Activated T-helper 1 cell treated with anti-CD3 and anti-CD28 coated beads, Interleukin-2, amount 50 U/mL, for 16 hours (primary cell): ENCODE measurements at regions not wholly inside any gene's neighbourhood (a gene's known extent, or its start where the extent isn't known, plus 50 kb on each side); places are given as distances from the start of the nearest gene placed in this dataset.
A peak's percentile ranks its signal among the peaks of the same experiment; 100 is the strongest.
"Not testable (repeated sequence)": the region's sequence is repeated elsewhere in the genome, so short reads cannot be mapped to it uniquely, and the experiment has no call there.

Experiments
- DNase-seq, 2 donors: peaks; one replicate each; pipeline ENCODE4 v3.0.0-alpha.2; 2020; ENCODE audit warnings: low read depth in 1 of 2, low spot score in 1 of 2

- not testable (repeated sequence) for DNase-seq
Observed at GRCh38 chr1:66424530-66424929, 109.4 kb upstream of the SGIP1 start.

- no peak for DNase-seq
Observed at GRCh38 chr1:66426239-66426853, 107.6 kb upstream of the SGIP1 start.

GRCh38 chr1:66430815-66431214 is 103.1 kb upstream of the SGIP1 start:
- DNase-seq: not testable (repeated sequence)

DNA sequence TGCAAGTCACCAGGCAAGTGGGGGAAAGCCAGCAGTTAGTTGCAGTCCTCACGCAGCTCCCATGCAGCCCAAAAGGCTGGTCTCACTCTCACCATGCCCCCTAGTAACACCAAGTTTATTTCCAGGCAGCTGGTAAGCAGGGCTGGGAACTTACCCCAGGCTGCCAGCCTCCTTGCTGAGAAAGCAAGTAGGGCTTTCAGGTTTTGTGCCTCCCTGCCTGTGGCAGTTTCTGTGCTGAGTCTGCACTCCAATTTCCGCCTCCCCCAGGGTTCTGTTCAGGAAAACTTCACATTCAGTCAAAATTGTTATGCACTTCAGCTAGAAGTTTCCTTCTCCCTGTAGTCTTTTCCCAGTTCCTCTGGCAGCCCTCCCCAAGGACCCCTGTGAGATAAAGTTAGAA is 102.0 kb upstream of the SGIP1 start:
- DNase-seq: no peak

DNA sequence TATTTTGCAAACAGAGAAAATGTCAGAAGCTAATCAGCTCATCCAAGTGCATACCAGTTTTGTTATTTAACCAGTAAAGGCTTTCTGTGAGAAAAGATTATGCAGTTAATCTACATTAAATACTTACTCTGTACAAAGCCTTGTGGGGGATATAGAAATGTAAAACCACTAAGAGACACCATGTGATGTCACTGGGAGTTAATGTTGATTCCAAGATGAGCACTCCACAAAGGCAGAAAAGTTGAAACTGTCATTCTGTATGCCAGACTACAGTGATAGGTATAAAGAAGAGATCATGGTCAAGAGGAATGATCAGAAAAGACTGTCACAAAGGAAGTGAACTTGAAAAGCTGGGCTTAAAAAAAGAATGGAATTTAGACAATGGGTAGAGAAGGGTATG is 100.3 kb upstream of the SGIP1 start:
- no peak for DNase-seq

DNA sequence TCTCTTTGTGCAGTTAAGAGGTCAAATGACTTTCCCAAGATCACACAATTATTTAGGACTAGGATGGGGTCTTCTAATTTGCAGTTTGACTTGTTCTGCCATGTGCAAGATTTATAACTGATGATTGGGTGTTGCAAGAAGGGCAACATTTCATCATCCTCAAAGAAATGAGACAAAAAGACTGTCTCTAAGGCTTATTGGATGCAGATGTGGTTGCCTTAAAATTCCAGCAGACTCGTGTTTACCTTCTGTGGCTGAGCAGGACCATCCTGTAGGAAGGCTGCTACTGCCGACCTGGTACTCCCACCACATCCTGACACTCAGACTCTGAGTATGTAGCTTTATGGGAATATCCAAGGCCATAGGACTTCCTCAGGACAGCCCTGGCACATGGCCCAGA is 99.9 kb upstream of the SGIP1 start:
- DNase-seq: no peak

GRCh38 chr1:66435541-66435940 is 98.4 kb upstream of the SGIP1 start:
- no peak for DNase-seq

DNA sequence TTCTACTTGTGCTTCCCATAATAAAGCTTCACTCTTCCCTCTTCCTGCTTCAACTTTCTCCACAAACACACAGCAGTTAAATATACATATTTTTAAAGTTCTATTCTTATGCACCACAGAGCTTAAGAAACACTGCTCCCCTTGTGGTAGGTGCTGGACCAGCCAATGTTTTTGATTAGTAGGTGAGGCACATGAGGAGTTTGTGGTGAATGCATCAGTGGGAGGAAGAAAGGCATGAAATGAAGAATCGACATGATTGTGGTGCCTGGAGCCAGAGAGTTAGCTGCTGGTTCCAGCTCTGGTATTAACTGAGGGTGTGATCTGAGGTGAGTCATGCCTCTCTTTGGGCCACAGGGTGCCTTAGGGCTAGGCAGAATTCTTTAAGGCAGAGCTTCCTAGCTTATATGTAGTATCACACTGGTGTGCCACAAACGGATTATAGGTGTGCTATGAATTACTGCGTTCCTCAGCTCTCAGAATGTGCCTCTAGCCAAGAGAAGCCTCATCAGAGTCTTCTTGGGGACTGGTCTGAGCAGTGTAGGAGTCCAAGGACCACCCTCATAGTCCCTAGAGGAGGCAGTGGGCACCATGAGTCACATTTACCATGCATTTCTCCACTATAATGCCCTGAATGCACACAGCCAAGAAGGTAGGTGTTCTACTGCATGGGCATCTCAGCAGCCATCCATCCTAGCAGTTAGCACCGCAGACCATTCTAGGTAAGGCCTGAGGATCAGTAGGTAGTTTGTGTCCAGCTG is 97.4 kb upstream of the SGIP1 start:
- DNase-seq: peak in 1 of 2 donors; percentile 31

DNA sequence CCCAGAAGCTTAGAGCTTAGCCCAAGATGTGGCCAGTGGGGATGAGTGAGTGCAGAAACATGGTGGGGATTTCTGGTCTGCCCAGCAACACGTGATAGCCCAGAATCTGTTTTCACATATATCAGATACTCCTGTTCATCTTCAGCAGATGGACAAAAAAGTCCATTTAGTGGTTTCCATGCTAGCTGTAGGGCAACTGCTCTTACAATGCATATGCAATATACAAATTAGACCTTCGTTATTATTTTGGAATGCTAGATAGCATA is 96.9 kb upstream of the SGIP1 start:
- no peak for DNase-seq

GRCh38 chr1:66438062-66438461 is 95.9 kb upstream of the SGIP1 start:
- no peak for DNase-seq

DNA sequence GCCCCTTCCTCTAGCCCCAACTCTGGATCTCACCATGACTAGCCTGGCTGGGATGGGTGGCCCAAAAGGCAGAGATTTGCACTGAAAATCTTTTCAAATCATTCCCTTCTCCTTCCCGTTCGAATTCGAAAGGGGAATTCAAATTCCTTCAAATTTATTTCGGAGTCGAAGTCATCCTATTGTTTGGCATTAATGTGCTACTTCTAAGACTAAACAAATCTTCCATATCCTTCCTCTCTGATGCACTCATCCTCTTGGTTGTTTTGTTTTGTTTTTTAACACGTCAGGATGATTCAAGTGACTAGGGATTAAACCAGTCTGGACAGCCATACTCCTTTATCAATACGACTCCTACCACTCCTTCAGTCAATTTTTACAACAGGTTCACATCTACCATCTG is 95.5 kb upstream of the SGIP1 start:
- no peak for DNase-seq

DNA sequence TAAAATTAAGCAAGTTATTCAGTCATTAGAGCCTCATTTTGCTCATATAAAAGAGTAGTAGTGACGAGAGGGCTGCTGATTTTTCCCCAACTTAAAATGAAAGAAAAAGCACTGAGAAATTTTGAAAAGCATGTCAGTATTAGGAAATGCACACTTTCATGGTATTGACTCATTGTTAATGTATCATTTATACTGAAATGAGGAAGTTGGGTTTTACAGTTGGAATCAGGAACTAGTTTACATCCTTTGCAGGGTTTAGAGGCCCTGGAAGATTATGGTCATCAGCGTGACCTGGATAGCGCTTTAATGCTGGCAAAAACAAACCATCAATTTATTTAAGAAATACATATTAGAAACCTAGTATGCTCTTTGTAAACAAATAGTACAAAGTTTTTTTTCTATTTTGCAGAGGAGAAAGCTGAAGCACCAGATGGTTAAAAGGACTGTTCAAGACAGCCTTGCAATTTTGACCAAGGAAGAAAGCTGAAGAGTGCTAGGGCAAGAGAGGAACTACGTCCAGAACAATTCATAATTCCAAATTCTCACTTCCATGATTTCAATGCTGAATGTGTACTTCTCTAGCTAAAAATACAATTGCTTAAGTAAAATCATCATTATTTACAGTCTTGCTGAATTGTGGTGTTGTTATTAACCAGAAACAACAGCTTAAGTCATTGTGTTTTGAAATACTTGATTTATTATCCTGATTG is 94.8 kb upstream of the SGIP1 start:
- DNase-seq: no peak

DNA sequence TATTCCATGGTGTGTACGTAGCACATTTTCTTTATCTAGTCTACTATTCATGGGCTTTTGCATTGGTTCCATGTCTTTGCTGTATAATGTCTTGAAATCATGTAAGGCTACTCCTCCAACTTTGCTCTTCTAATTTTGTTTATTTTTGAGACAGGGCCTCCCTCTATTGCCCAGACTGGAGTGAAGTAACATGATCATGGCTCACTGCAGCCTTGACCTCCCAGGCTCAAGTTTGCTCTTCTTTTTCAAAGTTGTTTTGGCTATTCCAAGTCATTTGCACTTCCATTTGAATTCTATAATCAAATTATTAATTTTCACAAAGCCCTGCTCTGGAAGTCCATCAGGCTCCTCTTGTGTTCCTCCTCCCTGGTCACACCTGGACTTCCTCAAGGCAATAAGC is 90.2 kb upstream of the SGIP1 start:
- no peak for DNase-seq

- DNase-seq: no peak
Observed at GRCh38 chr1:66444438-66445265, 89.3 kb upstream of the SGIP1 start.

- peak; percentile 15 to 29 for DNase-seq
Observed at GRCh38 chr1:66445492-66446181, 88.3 kb upstream of the SGIP1 start.

DNA sequence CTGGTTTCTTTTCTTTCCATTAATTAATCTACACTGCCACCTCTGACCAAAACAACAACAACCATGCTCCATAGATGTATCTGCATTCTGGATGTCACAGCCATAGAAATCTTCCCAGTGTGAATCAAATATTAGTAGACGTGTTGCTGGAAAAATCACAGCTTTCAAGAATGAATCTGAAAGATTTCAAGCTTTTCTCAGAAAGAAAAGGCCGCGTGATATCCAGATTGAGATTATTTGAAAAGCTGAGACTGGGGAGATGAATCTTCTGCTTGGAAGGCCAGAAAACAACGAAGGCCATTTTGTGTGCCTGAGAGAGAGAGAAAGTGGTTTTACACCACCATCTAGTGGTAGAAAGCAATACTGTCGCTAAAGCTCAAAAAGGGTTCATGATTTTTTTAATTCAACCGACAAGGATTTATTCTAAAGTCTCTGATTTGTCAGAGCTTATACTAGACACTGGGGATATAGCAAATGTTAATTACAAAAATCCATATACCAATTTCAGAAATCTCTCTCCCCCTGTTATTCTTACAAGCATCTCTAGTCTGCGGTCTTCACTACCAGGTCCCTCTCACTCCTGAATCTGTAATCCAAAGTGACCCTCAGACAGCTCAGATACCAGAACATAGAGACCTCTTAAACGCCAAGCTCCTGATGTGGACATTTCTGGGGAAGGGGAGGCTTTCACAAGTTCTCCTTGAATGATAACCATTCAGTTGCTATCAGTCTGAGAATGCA is 87.5 kb upstream of the SGIP1 start:
- DNase-seq: no peak

GRCh38 chr1:66450043-66450514 is 83.9 kb upstream of the SGIP1 start:
- DNase-seq: no peak

DNA sequence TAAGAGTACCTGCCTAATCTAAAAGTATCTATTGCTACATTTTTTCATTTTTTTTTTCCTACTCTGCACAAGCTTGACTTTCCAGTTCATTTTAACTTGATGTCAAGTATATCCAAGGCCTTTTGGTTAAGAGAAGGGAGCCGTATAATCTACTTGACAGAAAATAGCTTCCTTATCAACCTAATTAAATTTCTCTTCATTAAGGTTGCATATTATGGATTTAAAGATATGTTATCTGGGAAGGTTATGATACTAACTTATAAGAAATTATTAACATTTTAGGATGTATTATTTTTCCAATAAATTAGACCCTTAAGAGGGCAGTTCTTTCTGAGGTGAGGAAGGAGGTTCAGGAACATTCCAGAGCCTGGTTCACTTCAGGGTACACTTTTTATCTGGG is 83.1 kb upstream of the SGIP1 start:
- DNase-seq: no peak

GRCh38 chr1:66452162-66452561 is 81.8 kb upstream of the SGIP1 start:
- no peak for DNase-seq

DNA sequence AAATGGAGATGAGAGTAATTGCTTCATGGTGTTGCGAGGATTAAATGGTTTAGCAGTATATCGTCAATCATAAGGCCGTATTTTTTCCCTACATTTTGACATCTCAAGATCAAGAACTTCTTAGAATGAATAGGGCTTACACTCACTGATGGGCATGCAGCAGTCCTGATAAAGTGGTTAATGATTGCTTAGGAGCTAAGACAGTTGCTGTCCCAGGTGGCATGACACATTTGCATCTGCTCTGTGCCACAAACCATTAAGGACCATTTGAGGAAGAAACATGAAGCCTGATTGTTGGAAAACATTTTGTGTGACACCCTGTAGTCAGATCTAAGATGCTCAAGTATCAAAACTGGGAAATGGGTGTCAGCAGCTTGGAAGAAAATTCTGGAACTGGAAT is 81.0 kb upstream of the SGIP1 start:
- no peak for DNase-seq
